ENCODE measurements at regions not wholly inside any gene's neighbourhood (a gene's known extent, or its start where the extent isn't known, plus 50 kb on each side); places are given as distances from the start of the nearest gene placed in this dataset.

DNA sequence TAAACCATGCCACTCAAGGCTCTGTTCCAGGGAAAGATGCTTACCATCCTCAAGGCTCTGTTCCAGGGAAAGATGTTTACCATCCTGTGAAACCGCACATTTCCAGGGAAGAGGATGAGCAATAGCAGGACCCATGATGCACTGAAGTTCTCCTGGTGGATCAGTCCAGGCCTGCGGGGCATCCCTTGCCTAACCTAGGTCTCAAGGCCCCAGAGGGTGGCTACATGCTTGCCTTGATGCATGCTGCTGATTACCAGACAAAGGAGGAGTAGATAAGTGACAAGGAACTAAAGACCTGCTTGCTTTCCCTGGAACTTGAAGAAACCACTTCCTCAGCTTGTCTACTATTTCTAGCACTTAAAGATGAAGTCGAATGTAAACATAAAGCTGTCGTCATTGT is 111.0 kb upstream of the LINC00305 start:
- ATAC-seq = no peak
- TF ChIP-seq, protein P1, sequence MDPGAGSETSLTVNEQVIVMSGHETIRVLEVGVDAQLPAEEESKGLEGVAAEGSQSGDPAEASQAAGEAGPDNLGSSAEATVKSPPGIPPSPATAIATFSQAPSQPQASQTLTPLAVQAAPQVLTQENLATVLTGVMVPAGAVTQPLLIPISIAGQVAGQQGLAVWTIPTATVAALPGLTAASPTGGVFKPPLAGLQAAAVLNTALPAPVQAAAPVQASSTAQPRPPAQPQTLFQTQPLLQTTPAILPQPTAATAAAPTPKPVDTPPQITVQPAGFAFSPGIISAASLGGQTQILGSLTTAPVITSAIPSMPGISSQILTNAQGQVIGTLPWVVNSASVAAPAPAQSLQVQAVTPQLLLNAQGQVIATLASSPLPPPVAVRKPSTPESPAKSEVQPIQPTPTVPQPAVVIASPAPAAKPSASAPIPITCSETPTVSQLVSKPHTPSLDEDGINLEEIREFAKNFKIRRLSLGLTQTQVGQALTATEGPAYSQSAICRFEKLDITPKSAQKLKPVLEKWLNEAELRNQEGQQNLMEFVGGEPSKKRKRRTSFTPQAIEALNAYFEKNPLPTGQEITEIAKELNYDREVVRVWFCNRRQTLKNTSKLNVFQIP (CRISPR knock-in tag; IDR thresholded peaks at IDR 0.05; ENCODE audit: borderline replicate concordance, low read depth) = no peak
- TF ChIP-seq SNAI2 (CRISPR knock-in tag; IDR thresholded peaks at IDR 0.05) (no peak), ZC3H10 (CRISPR knock-in tag; IDR thresholded peaks at IDR 0.05) (no peak), ZNF565 (CRISPR knock-in tag; conservative IDR thresholded peaks at IDR 0.05; ENCODE audit: low read depth) (no peak), GLIS3 (CRISPR knock-in tag; IDR thresholded peaks at IDR 0.05) (no peak), ZFP30 (CRISPR knock-in tag; IDR thresholded peaks at IDR 0.05) (no peak), ZNF70 (CRISPR knock-in tag; IDR thresholded peaks at IDR 0.05) (no peak), ISL1 (CRISPR knock-in tag; IDR thresholded peaks at IDR 0.05) (no peak), CSDC2 (CRISPR knock-in tag; IDR thresholded peaks at IDR 0.05) (no peak), TCF4 (CRISPR knock-in tag; IDR thresholded peaks at IDR 0.05; ENCODE audit: borderline replicate concordance) (no peak)
- TF ChIP-seq, protein P2, sequence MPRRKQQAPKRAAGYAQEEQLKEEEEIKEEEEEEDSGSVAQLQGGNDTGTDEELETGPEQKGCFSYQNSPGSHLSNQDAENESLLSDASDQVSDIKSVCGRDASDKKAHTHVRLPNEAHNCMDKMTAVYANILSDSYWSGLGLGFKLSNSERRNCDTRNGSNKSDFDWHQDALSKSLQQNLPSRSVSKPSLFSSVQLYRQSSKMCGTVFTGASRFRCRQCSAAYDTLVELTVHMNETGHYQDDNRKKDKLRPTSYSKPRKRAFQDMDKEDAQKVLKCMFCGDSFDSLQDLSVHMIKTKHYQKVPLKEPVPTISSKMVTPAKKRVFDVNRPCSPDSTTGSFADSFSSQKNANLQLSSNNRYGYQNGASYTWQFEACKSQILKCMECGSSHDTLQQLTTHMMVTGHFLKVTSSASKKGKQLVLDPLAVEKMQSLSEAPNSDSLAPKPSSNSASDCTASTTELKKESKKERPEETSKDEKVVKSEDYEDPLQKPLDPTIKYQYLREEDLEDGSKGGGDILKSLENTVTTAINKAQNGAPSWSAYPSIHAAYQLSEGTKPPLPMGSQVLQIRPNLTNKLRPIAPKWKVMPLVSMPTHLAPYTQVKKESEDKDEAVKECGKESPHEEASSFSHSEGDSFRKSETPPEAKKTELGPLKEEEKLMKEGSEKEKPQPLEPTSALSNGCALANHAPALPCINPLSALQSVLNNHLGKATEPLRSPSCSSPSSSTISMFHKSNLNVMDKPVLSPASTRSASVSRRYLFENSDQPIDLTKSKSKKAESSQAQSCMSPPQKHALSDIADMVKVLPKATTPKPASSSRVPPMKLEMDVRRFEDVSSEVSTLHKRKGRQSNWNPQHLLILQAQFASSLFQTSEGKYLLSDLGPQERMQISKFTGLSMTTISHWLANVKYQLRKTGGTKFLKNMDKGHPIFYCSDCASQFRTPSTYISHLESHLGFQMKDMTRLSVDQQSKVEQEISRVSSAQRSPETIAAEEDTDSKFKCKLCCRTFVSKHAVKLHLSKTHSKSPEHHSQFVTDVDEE (CRISPR knock-in tag; IDR thresholded peaks at IDR 0.05) = no peak
- TF ChIP-seq, protein P3, sequence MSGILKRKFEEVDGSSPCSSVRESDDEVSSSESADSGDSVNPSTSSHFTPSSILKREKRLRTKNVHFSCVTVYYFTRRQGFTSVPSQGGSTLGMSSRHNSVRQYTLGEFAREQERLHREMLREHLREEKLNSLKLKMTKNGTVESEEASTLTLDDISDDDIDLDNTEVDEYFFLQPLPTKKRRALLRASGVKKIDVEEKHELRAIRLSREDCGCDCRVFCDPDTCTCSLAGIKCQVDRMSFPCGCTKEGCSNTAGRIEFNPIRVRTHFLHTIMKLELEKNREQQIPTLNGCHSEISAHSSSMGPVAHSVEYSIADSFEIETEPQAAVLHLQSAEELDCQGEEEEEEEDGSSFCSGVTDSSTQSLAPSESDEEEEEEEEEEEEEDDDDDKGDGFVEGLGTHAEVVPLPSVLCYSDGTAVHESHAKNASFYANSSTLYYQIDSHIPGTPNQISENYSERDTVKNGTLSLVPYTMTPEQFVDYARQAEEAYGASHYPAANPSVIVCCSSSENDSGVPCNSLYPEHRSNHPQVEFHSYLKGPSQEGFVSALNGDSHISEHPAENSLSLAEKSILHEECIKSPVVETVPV (CRISPR knock-in tag; IDR thresholded peaks at IDR 0.05) = no peak

DNA sequence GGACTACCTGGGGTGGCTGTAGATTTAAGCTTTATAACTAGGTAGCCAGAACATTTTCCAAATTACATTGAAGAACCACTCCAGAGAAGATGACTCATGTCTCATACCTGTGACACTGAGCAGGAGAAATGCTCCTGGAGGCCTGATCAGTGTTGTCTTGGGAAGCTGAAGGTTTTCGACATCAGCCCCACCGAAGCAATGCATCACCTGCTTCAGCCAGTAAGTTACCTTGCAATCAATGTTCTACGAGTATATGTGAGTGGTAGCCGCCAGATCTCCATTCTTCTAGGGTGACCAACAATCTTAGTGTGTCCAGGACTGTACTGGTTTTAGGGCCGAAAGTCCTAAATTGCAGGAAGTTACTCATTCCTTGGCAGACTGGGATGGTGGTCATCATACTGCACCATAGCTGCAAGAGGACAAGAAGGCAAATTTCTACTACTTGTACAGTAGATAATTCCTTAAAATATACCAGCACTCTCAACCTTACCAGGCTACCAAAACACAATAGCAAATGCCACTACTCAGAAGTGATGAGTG is 109.3 kb upstream of the LINC00305 start:
- TF ChIP-seq GLIS3 (CRISPR knock-in tag; IDR thresholded peaks at IDR 0.05) (no peak), OSR1 (CRISPR knock-in tag; IDR thresholded peaks at IDR 0.05) (no peak), BACH2 (CRISPR knock-in tag; IDR thresholded peaks at IDR 0.05; ENCODE audit: borderline replicate concordance) (no peak)
- ATAC-seq = no peak

DNA sequence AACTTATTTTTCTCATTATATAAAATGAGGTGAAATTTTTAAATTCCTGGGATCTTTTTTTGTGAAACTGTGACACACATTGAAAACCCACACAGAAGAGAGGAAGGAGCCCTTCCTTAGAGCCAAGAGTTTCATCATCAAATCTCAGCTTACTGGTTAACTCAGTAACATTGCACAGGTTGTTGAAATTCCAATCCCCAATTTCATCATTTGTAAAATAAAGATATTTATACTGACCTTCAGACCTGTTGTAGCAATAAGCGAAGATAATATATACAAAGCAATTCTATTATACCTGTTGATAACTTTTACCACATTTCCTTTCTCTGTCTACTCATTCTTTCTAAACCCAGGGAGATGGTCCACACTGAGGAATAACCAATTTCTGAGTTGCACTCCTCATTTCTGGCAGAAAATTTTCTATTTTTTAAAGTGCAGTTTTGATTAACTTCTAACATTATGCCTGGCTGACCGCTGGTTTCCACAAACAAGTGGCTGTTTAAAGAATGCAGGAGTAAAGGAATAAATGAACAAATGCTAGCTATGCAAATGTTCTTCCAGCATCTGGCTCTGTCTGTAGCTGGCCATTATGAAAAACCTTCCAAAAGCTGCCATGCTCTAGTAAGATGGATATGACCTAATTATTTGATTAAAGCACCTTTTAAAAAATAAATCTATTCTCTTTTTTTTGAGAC is 105.7 kb upstream of the LINC00305 start:
- ATAC-seq = no peak
- TF ChIP-seq CSDC2 (CRISPR knock-in tag; IDR thresholded peaks at IDR 0.05) (no peak), TOX (CRISPR knock-in tag; IDR thresholded peaks at IDR 0.05; ENCODE audit: borderline replicate concordance) (no peak), ARNTL (CRISPR knock-in tag; IDR thresholded peaks at IDR 0.05; ENCODE audit: borderline replicate concordance, low read depth) (no peak)
- TF ChIP-seq, protein P4, sequence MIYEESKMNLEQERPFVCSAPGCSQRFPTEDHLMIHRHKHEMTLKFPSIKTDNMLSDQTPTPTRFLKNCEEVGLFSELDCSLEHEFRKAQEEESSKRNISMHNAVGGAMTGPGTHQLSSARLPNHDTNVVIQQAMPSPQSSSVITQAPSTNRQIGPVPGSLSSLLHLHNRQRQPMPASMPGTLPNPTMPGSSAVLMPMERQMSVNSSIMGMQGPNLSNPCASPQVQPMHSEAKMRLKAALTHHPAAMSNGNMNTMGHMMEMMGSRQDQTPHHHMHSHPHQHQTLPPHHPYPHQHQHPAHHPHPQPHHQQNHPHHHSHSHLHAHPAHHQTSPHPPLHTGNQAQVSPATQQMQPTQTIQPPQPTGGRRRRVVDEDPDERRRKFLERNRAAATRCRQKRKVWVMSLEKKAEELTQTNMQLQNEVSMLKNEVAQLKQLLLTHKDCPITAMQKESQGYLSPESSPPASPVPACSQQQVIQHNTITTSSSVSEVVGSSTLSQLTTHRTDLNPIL (CRISPR knock-in tag; IDR thresholded peaks at IDR 0.05; ENCODE audit: low read depth) = no peak

DNA sequence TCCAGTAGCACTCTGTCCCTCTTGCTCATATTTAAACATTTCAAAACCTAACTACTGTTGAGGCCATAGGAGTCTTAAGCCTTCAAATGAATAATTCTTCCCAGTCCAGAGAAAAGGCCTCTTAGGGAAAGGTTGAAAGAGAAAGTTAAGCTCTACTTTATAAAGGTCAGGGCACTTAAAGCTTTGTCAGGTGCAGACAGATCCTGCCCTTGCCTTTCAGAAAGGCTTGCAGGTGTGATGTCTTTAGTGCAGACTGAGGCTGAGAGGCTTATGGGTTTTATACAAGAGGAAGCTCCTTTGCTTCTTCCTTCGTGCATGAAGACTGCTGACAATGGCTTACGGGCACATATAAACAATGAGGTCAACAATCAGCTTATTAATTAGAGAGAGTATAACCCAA is 105.0 kb upstream of the LINC00305 start:
- no peak for ATAC-seq
- TF ChIP-seq, protein P3 (CRISPR knock-in tag; IDR thresholded peaks at IDR 0.05) = no peak
- no peak for TF ChIP-seq ZFP3 (CRISPR knock-in tag; IDR thresholded peaks at IDR 0.05)
- TF ChIP-seq PPARA (CRISPR knock-in tag; IDR thresholded peaks at IDR 0.05; ENCODE audit: borderline replicate concordance) = no peak
- TF ChIP-seq BACH2 (CRISPR knock-in tag; IDR thresholded peaks at IDR 0.05; ENCODE audit: borderline replicate concordance) = no peak
